HCT116 (cell line): ENCODE measurements at regions not wholly inside any gene's neighbourhood (a gene's known extent, or its start where the extent isn't known, plus 50 kb on each side); places are given as distances from the start of the nearest gene placed in this dataset.

Source experiments
- ATAC-seq: fragments of 200-7000 bp; cut with Tn5 transposase; 2 replicates; pipeline ENCODE4 v1.9.1; 2020; ENCODE audit warnings: mild to moderate bottlenecking, moderate library complexity
- BruUV-seq: library from RNA; stranded (reverse); fragments of 400-500 nt; replicated peaks from 2 replicates; lab custom pipeline; 2021; lab: Mats Ljungman, UMichigan
- CTCF ChIA-PET: fragments of 300-600 bp; sonication (Branson Sonifier 250); formaldehyde crosslinking; loops from one replicate; lab custom pipeline; 2021; ENCODE audit warnings: antibody characterized with exemption; lab: Charles Lee
- POLR2A ChIA-PET: fragments of 300-600, 350-600 bp; sonication (Branson Sonifier 250); formaldehyde crosslinking; loops from one replicate; lab custom pipeline; 2021; ENCODE audit warnings: antibody characterized with exemption; lab: Charles Lee
- RAD21 ChIA-PET, 2 experiments: fragments of 300-600 bp; sonication (Branson Sonifier 250); formaldehyde crosslinking; loops; one replicate each; lab custom pipeline; 2023; ENCODE audit warnings: low total read pairs in 2 of 2; ENCODE audit not compliant: uncharacterized antibody in 2 of 2, unreplicated experiment in 2 of 2, low non-redundant PET in 1 of 2; lab: Charles Lee
- DNase-seq: peaks from one replicate; pipeline ENCODE4 v3.0.0-alpha.2; 2010; ENCODE audit warnings: low read depth, low spot score
- H2AFZ ChIP-seq: fragments of 200-600 bp; shearing (Covaris generic), sonication (generic); 2 replicates; pipeline ENCODE4 v1.6.1; 2017; ENCODE audit warnings: low read depth, mixed run types, mixed read lengths, antibody characterized with exemption, low read length; ENCODE audit not compliant: poor library complexity, severe bottlenecking
- H3K27ac ChIP-seq: 2 replicates; pipeline ENCODE4 v1.5.1; 2012; ENCODE audit warnings: low read depth, low read length
- H3K27me3 ChIP-seq: fragments of 200-600 bp; sonication (generic); 2 replicates; pipeline ENCODE4 v1.6.1; 2016; ENCODE audit warnings: mixed run types, low read length, mixed read lengths; ENCODE audit not compliant: insufficient read depth
- H3K36me3 ChIP-seq, 2 experiments: fragments of 200-500 bp in 1 of 2; fragments of 200-600 bp in 1 of 2; sonication (Bioruptor generic) in 1 of 2; sonication (generic) in 1 of 2; 2 replicates each; pipeline versions ENCODE4 v1.5.1 to v1.6.1; 2014 to 2016; ENCODE audit warnings: low read length in 2 of 2, inconsistent platforms in 1 of 2, mixed read lengths in 1 of 2, mixed run types in 1 of 2; ENCODE audit not compliant: insufficient read depth in 2 of 2, control insufficient read depth in 1 of 2
- H3K4me1 ChIP-seq, 2 experiments: fragments of 200-600 bp in 1 of 2; sonication (generic) in 1 of 2; 2 replicates each; pipeline versions ENCODE4 v1.5.1 to v1.6.1; 2012 to 2017; ENCODE audit warnings: low read length in 2 of 2, inconsistent platforms in 1 of 2, mild to moderate bottlenecking in 1 of 2, mixed read lengths in 1 of 2, mixed run types in 1 of 2, moderate library complexity in 1 of 2; ENCODE audit not compliant: insufficient read depth in 2 of 2, control insufficient read depth in 1 of 2
- H3K4me2 ChIP-seq: fragments of 200-600 bp; sonication (generic); 2 replicates; pipeline ENCODE4 v1.6.1; 2017; ENCODE audit warnings: mixed run types, low read length, mixed read lengths
- H3K4me3 ChIP-seq, 2 experiments: fragments of 200-600 bp in 1 of 2; sonication (generic) in 1 of 2; replicated peaks in 1 of 2; 2 replicates each; pipeline ENCODE4 v1.5.1; 2011 to 2016; ENCODE audit warnings: low read length in 2 of 2, control low read depth in 1 of 2, low read depth in 1 of 2, mild to moderate bottlenecking in 1 of 2, mixed read lengths in 1 of 2, mixed run types in 1 of 2
- H3K79me2 ChIP-seq: fragments of 200-600 bp; sonication (generic); 2 replicates; pipeline ENCODE4 v1.6.1; 2017; ENCODE audit warnings: mild to moderate bottlenecking, mixed run types, low read length, moderate library complexity, mixed read lengths; ENCODE audit not compliant: insufficient read depth
- H3K9ac ChIP-seq: fragments of 200-600 bp; sonication (generic); 2 replicates; pipeline ENCODE4 v1.6.1; 2016; ENCODE audit warnings: low read length, mixed read lengths
- H3K9me2 ChIP-seq: fragments of 200-600 bp; sonication (generic), shearing (Covaris generic); 2 replicates; pipeline ENCODE4 v1.6.1; 2017; ENCODE audit warnings: mixed run types, mild to moderate bottlenecking, moderate library complexity; ENCODE audit not compliant: insufficient read depth
- H3K9me3 ChIP-seq, 2 experiments: fragments of 200-500 bp in 1 of 2; fragments of 200-600 bp in 1 of 2; sonication (Bioruptor generic) in 1 of 2; sonication (generic) in 1 of 2; 2 replicates each; pipeline ENCODE4 v1.6.1; 2014 to 2017; ENCODE audit warnings: low read length in 2 of 2, mixed read lengths in 2 of 2, inconsistent platforms in 1 of 2, low read depth in 1 of 2, mild to moderate bottlenecking in 1 of 2, mixed run types in 1 of 2, moderate library complexity in 1 of 2; ENCODE audit not compliant: control insufficient read depth in 1 of 2, insufficient read depth in 1 of 2
- H4K20me1 ChIP-seq: fragments of 200-600 bp; sonication (generic), shearing (Covaris generic); 2 replicates; pipeline ENCODE4 v1.6.1; 2017; ENCODE audit warnings: mixed run types, mild to moderate bottlenecking, moderate library complexity; ENCODE audit not compliant: insufficient read depth
- ATF3 ChIP-seq: IDR thresholded peaks from 2 replicates; pipeline ENCODE4 v1.6.1; 2012
- CTCF ChIP-seq, 3 experiments: fragments of 200-600 bp in 1 of 3; sonication (generic) in 1 of 3; IDR thresholded peaks in 2 of 3; conservative IDR thresholded peaks in 1 of 3; 2 replicates each; pipeline ENCODE4 v1.5.1; 2012 to 2017; ENCODE audit warnings: low read depth in 2 of 3, low read length in 2 of 3, antibody characterized with exemption in 1 of 3, borderline replicate concordance in 1 of 3, control low read depth in 1 of 3, mild to moderate bottlenecking in 1 of 3, mixed read lengths in 1 of 3, mixed run types in 1 of 3, moderate library complexity in 1 of 3; ENCODE audit not compliant: insufficient read depth in 1 of 3
- ELF1 ChIP-seq: IDR thresholded peaks from 2 replicates; pipeline ENCODE4 v1.6.1; 2012; ENCODE audit warnings: low read depth, borderline replicate concordance
- EZH2phosphoT487 ChIP-seq: fragments of 200-600 bp; IDR thresholded peaks from 2 replicates; pipeline ENCODE4 v1.6.1; 2018; ENCODE audit warnings: antibody characterized with exemption, borderline replicate concordance
- FOSL1 ChIP-seq: IDR thresholded peaks from 2 replicates; pipeline ENCODE4 v1.6.1; 2012; ENCODE audit warnings: low read depth
- ZBTB33 ChIP-seq: IDR thresholded peaks from 2 replicates; pipeline ENCODE4 v1.6.1; 2011; ENCODE audit warnings: mild to moderate bottlenecking, low read length, moderate library complexity; ENCODE audit not compliant: insufficient replicate concordance; ENCODE audit errors: extremely low read depth
- intact Hi-C: fragments of 100-400 bp; cut with micrococcal nuclease; formaldehyde crosslinking; loops from 2 replicates; pipeline ENCODE4 v1.10.0; 2022

- Histone ChIP-seq H3K4me3 (no peak overlapping the region), H3K79me2 (no peaks in the 10 kb centered on the region), H3K4me1 (no peaks in the 10 kb centered on the region), H3K27ac (no peak overlapping the region), H4K20me1 (no peaks in the 10 kb centered on the region), H3K9me2 (no peaks in the 10 kb centered on the region), H3K27me3 (peaks cover 41% of the 10 kb centered on the region), H3K9me3 (no peaks in the 10 kb centered on the region), H2AFZ (no peak overlapping the region), H3K36me3 (no peaks in the 10 kb centered on the region), H3K4me2 (no peak overlapping the region), H3K9ac (no peak overlapping the region)
- ChIA-PET CTCF (no interaction called here), POLR2A (no interaction called here), RAD21 (no interaction called here)
- TF ChIP-seq EZH2phosphoT487 (no peak), ZBTB33 (no peak), FOSL1 (no peak), ELF1 (no peak), ATF3 (no peak), CTCF (IDR thresholded peaks at IDR 0.05 in 2 of 3, conservative IDR thresholded peaks at IDR 0.05 in 1 of 3; ENCODE audit: borderline replicate concordance in 1 of 3, insufficient read depth in 1 of 3, low read depth in 2 of 3, low read length in 2 of 3) (no peak)
- intact Hi-C loops = no loop called here
- ATAC-seq (no peak), DNase-seq (no peak)
- no TSS peak for BruUV-seq
These were observed 188.1 kb upstream of the MPHOSPH6 start for GRCh38 chr16:82358161-82358560.
